NCI-H1694 (cell line): ENCODE measurements at regions not wholly inside any gene's neighbourhood (a gene's known extent, or its start where the extent isn't known, plus 50 kb on each side); places are given as distances from the start of the nearest gene placed in this dataset.

Experiments used
- DNase-seq: peaks from one replicate; lab custom pipeline; 2025; lab: John Stamatoyannopoulos, UW

- no peak for DNase-seq
These were observed 396.1 kb upstream of the PLXNA2 start for GRCh38 chr1:208640295-208640694.

GRCh38 chr1:208641579-208642280, 397.5 kb upstream of the PLXNA2 start:
- DNase-seq, result no peak

GRCh38 chr1:208643005-208643597, 398.9 kb upstream of the PLXNA2 start:
- DNase-seq, result no peak

- DNase-seq, result peak; percentile 20
These were observed 400.4 kb upstream of the PLXNA2 start for GRCh38 chr1:208644401-208645160.

GRCh38 chr1:208646431-208646830, 402.2 kb upstream of the PLXNA2 start:
- no peak for DNase-seq

- DNase-seq, result no peak
These were observed 404.0 kb upstream of the PLXNA2 start for GRCh38 chr1:208648146-208648545.

- DNase-seq, result peak; percentile 90
These were observed 408.3 kb upstream of the PLXNA2 start for GRCh38 chr1:208652296-208653160.

GRCh38 chr1:208653426-208653825, 409.2 kb upstream of the PLXNA2 start:
- no peak for DNase-seq

GRCh38 chr1:208654241-208654640, 410.1 kb upstream of the PLXNA2 start:
- peak; percentile 42 for DNase-seq

- DNase-seq, result no peak
These were observed 421.8 kb upstream of the PLXNA2 start for GRCh38 chr1:208665936-208666335.

GRCh38 chr1:208668991-208669390, 424.8 kb upstream of the PLXNA2 start:
- no peak for DNase-seq

GRCh38 chr1:208670778-208671177, 426.6 kb upstream of the PLXNA2 start:
- no peak for DNase-seq

GRCh38 chr1:208681878-208682663, 437.9 kb upstream of the PLXNA2 start:
- DNase-seq, result no peak

- DNase-seq, result peak; percentile 1
These were observed 438.5 kb upstream of the PLXNA2 start for GRCh38 chr1:208682664-208683013.

GRCh38 chr1:208683141-208683540, 439.0 kb upstream of the PLXNA2 start:
- DNase-seq, result no peak

- DNase-seq, result no peak
These were observed 440.0 kb upstream of the PLXNA2 start for GRCh38 chr1:208684192-208684591.

- DNase-seq, result no peak
These were observed 442.4 kb upstream of the PLXNA2 start for GRCh38 chr1:208686592-208686991.

- no peak for DNase-seq
These were observed 444.6 kb upstream of the PLXNA2 start for GRCh38 chr1:208688656-208689315.

- no peak for DNase-seq
These were observed 446.8 kb upstream of the PLXNA2 start for GRCh38 chr1:208691012-208691411.

- no peak for DNase-seq
These were observed 465.8 kb upstream of the PLXNA2 start for GRCh38 chr1:208709981-208710380.

- DNase-seq, result no peak
These were observed 470.1 kb upstream of the PLXNA2 start for GRCh38 chr1:208714323-208714722.
